PC-9 (cell line): ENCODE measurements at regions not wholly inside any gene's neighbourhood (a gene's known extent, or its start where the extent isn't known, plus 50 kb on each side); places are given as distances from the start of the nearest gene placed in this dataset.

Experiments
- BruUV-seq: library from RNA; stranded (reverse); fragments of 400-500 nt; replicated peaks from 2 replicates; lab custom pipeline; 2021; lab: Mats Ljungman, UMichigan
- CTCF ChIA-PET: fragments of 300-600 bp; sonication (Branson Sonifier 250); formaldehyde crosslinking; loops from one replicate; lab custom pipeline; 2022; ENCODE audit warnings: antibody characterized with exemption; lab: Charles Lee
- POLR2A ChIA-PET: fragments of 300-600 bp; sonication (Branson Sonifier 250); formaldehyde crosslinking; loops from one replicate; lab custom pipeline; 2022; ENCODE audit warnings: antibody characterized with exemption; ENCODE audit not compliant: unreplicated experiment; lab: Charles Lee
- DNase-seq, 2 experiments: peaks; one replicate each; pipeline versions ENCODE4 v3.0.0 to v3.0.0-alpha.2; 2015 to 2022; ENCODE audit warnings: mixed read lengths in 1 of 2
- H2AFZ ChIP-seq: fragments of 200-600 bp; sonication (generic); 2 replicates; pipeline ENCODE4 v1.8.1; 2017; ENCODE audit warnings: antibody characterized with exemption
- H3F3A ChIP-seq: fragments of 200-600 bp; sonication (generic); 2 replicates; pipeline ENCODE4 v1.8.1; 2017; ENCODE audit warnings: antibody characterized with exemption, mild to moderate bottlenecking, low read depth; ENCODE audit not compliant: insufficient read depth
- H3K27ac ChIP-seq: fragments of 200-600 bp; sonication (generic); 2 replicates; pipeline ENCODE4 v1.6.1; 2016; ENCODE audit warnings: mixed run types
- H3K27me3 ChIP-seq: fragments of 200-600 bp; sonication (generic); 2 replicates; pipeline ENCODE4 v1.6.1; 2016; ENCODE audit warnings: low read depth, mixed run types; ENCODE audit not compliant: insufficient read depth
- H3K36me3 ChIP-seq: fragments of 200-600 bp; sonication (generic); 2 replicates; pipeline ENCODE4 v1.6.1; 2016; ENCODE audit warnings: low read depth, mixed run types
- H3K4me1 ChIP-seq: fragments of 200-600 bp; sonication (generic); replicated peaks from 2 replicates; pipeline ENCODE4 v1.6.1; 2016; ENCODE audit warnings: mixed run types; ENCODE audit not compliant: insufficient read depth
- H3K4me2 ChIP-seq: fragments of 200-600 bp; sonication (generic); 2 replicates; pipeline ENCODE4 v1.6.1; 2017; ENCODE audit warnings: mixed run types
- H3K4me3 ChIP-seq: fragments of 200-600 bp; sonication (generic); 2 replicates; pipeline ENCODE4 v1.6.1; 2016; ENCODE audit warnings: mixed run types
- H3K79me2 ChIP-seq: fragments of 200-600 bp; sonication (generic); 2 replicates; pipeline ENCODE4 v1.6.1; 2017; ENCODE audit warnings: low read depth, mixed run types
- H3K9me2 ChIP-seq: fragments of 200-600 bp; sonication (generic); 2 replicates; pipeline ENCODE4 v1.8.1; 2017; ENCODE audit warnings: mild to moderate bottlenecking; ENCODE audit not compliant: insufficient read depth
- H3K9me3 ChIP-seq: fragments of 200-600 bp; sonication (generic); 2 replicates; pipeline ENCODE4 v1.8.1; 2016; ENCODE audit warnings: low read depth; ENCODE audit not compliant: insufficient read depth
- H4K20me1 ChIP-seq: fragments of 200-600 bp; sonication (generic); 2 replicates; pipeline ENCODE4 v1.8.1; 2017; ENCODE audit not compliant: insufficient read depth
- CTCF ChIP-seq: fragments of 200-600 bp; sonication (generic); conservative IDR thresholded peaks from 2 replicates; pipeline ENCODE4 v1.6.1; 2017; ENCODE audit warnings: mixed run types, antibody characterized with exemption, mild to moderate bottlenecking, moderate library complexity
- EZH2 ChIP-seq: fragments of 200-600 bp; sonication (generic); IDR thresholded peaks from 2 replicates; pipeline ENCODE4 v1.8.0; 2017; ENCODE audit warnings: antibody characterized with exemption, low read depth
- intact Hi-C: fragments of 100-400 bp; cut with micrococcal nuclease; formaldehyde crosslinking; loops from one replicate; pipeline ENCODE4 v1.10.0; 2022; ENCODE audit not compliant: unreplicated experiment

DNA sequence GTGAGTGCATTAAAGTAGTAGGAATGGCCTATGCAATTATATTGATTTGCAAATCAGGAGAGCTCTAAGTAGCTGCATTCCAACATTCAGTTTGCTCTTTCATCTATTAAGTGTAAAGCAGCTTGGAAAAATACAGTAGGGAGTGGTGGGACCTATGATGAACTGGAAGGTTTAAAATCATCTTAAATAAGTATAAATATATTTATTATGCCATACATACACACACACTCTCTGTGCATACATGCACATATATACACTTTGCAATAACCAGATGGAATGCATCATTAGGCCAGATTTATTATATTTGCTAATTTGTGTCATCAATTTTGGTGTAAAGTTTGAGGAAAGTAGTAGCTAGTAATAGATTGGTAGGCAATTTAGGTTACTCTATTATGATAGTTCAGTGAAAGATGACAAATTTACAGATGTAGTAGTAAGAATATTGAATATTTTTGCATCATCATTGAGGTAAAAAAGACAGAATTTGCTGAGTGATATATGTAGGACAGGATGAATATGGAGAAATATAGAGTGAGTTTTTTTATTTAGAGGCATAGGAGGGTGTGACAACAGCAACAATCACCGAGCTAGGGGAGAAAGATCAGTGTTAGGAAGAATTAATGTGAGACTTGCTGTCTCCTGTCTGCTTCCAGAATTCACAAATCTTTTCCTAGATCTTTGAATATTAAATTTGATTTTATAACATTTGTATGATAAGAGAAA lies 961.0 kb upstream of the CDH2 start:
- H3K9me3 ChIP-seq: no peaks in the 10 kb centered on the region
- intact Hi-C loops: no loop called here
- no peak overlapping the region for H2AFZ ChIP-seq
- H4K20me1 ChIP-seq: no peaks in the 10 kb centered on the region
- POLR2A ChIA-PET: no interaction called here
- no peaks in the 10 kb centered on the region for H3K4me1 ChIP-seq
- H3F3A ChIP-seq: no peaks in the 10 kb centered on the region
- no peak for TF ChIP-seq EZH2
- TF ChIP-seq CTCF: no peak
- CTCF ChIA-PET: no interaction called here
- no peak overlapping the region for H3K4me2 ChIP-seq
- H3K4me3 ChIP-seq: no peak overlapping the region
- H3K27ac ChIP-seq: no peak overlapping the region
- H3K79me2 ChIP-seq: no peaks in the 10 kb centered on the region
- BruUV-seq: no TSS peak
- no peaks in the 10 kb centered on the region for H3K9me2 ChIP-seq
- no peaks in the 10 kb centered on the region for H3K36me3 ChIP-seq
- no peaks in the 10 kb centered on the region for H3K27me3 ChIP-seq
- DNase-seq: no peak

GRCh38 chr18:29123706-29124530 lies 947.0 kb upstream of the CDH2 start:
- H3K4me1 ChIP-seq: no peaks in the 10 kb centered on the region
- no peak overlapping the region for H3K27ac ChIP-seq
- H3K36me3 ChIP-seq: no peaks in the 10 kb centered on the region
- no peak overlapping the region for H3K4me3 ChIP-seq
- H4K20me1 ChIP-seq: no peaks in the 10 kb centered on the region
- no TSS peak for BruUV-seq
- no peak overlapping the region for H3K4me2 ChIP-seq
- H3K27me3 ChIP-seq: no peaks in the 10 kb centered on the region
- no peaks in the 10 kb centered on the region for H3K9me2 ChIP-seq
- CTCF ChIA-PET: no interaction called here
- TF ChIP-seq EZH2 (no peak), CTCF (no peak)
- no peak for DNase-seq
- H2AFZ ChIP-seq: no peak overlapping the region
- intact Hi-C loops: no loop called here
- H3K9me3 ChIP-seq: no peaks in the 10 kb centered on the region
- POLR2A ChIA-PET: no interaction called here
- H3F3A ChIP-seq: no peaks in the 10 kb centered on the region
- no peaks in the 10 kb centered on the region for H3K79me2 ChIP-seq

GRCh38 chr18:29104671-29105070 lies 927.7 kb upstream of the CDH2 start:
- no peak for DNase-seq
- BruUV-seq: no TSS peak
- Histone ChIP-seq H3K9me2 (no peaks in the 10 kb centered on the region), H3F3A (no peaks in the 10 kb centered on the region), H3K27me3 (no peaks in the 10 kb centered on the region), H3K4me2 (no peak overlapping the region), H3K79me2 (no peaks in the 10 kb centered on the region), H3K27ac (no peak overlapping the region), H3K4me1 (no peaks in the 10 kb centered on the region), H3K4me3 (no peak overlapping the region), H3K9me3 (no peaks in the 10 kb centered on the region), H3K36me3 (no peaks in the 10 kb centered on the region), H2AFZ (no peak overlapping the region), H4K20me1 (no peaks in the 10 kb centered on the region)
- ChIA-PET CTCF (no interaction called here), POLR2A (no interaction called here)
- intact Hi-C loops: no loop called here
- no peak for TF ChIP-seq CTCF
